OCI-LY7 (cell line): ENCODE measurements at regions not wholly inside any gene's neighbourhood (a gene's known extent, or its start where the extent isn't known, plus 50 kb on each side); places are given as distances from the start of the nearest gene placed in this dataset.

ENCODE experiments used
- EZH2phosphoT487 ChIP-seq: fragments of 200-600 bp; sonication (generic); IDR thresholded peaks from 2 replicates; pipeline ENCODE4 v1.6.1; 2018; ENCODE audit warnings: low read depth, borderline replicate concordance, mild to moderate bottlenecking, mixed run types, antibody characterized with exemption, low read length, moderate library complexity, mixed read lengths
- TF ChIP-seq, protein P1 (sequence below): fragments of 200-600 bp; sonication (generic); conservative IDR thresholded peaks from 2 replicates; pipeline ENCODE4 v1.5.1; 2014; ENCODE audit warnings: mild to moderate bottlenecking, antibody characterized with exemption, low read length, moderate library complexity, mixed read lengths

DNA sequence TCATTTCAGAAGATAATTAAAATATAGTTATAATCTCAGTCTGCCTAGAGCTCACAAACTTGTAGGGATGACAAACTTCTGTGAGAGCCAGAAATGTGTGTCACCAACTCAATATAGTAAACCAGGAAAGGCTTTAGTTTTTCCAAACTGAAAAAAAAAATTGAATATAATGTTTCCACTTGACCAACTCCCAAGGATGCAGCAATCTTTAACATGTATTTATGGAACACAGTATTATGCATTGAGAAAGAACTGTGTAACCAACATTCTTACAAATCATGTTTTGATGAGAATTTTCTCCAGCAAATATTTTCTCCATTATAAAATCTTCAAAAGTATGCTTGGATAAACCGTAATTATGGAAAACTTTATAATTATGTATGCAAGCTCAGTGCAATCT, 50.1 kb upstream of the KLF12 start:
- TF ChIP-seq, protein P1, sequence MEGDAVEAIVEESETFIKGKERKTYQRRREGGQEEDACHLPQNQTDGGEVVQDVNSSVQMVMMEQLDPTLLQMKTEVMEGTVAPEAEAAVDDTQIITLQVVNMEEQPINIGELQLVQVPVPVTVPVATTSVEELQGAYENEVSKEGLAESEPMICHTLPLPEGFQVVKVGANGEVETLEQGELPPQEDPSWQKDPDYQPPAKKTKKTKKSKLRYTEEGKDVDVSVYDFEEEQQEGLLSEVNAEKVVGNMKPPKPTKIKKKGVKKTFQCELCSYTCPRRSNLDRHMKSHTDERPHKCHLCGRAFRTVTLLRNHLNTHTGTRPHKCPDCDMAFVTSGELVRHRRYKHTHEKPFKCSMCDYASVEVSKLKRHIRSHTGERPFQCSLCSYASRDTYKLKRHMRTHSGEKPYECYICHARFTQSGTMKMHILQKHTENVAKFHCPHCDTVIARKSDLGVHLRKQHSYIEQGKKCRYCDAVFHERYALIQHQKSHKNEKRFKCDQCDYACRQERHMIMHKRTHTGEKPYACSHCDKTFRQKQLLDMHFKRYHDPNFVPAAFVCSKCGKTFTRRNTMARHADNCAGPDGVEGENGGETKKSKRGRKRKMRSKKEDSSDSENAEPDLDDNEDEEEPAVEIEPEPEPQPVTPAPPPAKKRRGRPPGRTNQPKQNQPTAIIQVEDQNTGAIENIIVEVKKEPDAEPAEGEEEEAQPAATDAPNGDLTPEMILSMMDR = no peak
- TF ChIP-seq EZH2phosphoT487 = no peak
